ENCODE measurements at regions not wholly inside any gene's neighbourhood (a gene's known extent, or its start where the extent isn't known, plus 50 kb on each side); places are given as distances from the start of the nearest gene placed in this dataset.

DNA sequence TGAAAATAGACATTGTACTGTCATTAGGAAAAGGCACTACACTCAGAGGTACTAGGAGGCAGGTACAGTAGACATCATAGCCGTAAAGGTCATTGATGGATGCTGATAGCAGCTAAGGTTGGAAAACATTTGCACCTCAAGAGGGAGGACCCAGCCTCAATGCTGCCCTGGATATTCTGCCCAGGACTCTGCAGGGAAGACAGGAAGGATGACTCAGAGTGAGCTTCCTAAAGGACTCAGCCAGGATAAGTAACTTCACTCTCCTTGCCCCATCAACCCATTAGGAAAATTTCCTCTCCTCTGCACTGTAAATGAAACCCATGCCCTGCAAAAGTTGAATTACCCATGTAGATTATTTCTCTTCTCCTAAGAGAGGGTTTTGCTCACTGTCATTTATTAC lies 617.9 kb upstream of the MKI67 start:
- no peak overlapping the region for H3K4me3 ChIP-seq (ENCODE audit: low read depth, low read length)
- no peak for TF ChIP-seq CTCF (IDR thresholded peaks at IDR 0.05; ENCODE audit: low read depth, low read length)
- no peaks in the 10 kb centered on the region for H3K27me3 ChIP-seq (ENCODE audit: control insufficient read depth, insufficient read depth, low read length)
- POLR2A ChIA-PET = no interaction called here
- H3K9me3 ChIP-seq (ENCODE audit: control insufficient read depth, insufficient read depth, low read length) = peaks cover 59% of the 10 kb centered on the region
- CTCF ChIA-PET = no interaction called here
- DNase-seq (ENCODE audit: low read depth, low spot score) = no peak
- H3K27ac ChIP-seq (ENCODE audit: low read depth, low read length) = no peak overlapping the region

DNA sequence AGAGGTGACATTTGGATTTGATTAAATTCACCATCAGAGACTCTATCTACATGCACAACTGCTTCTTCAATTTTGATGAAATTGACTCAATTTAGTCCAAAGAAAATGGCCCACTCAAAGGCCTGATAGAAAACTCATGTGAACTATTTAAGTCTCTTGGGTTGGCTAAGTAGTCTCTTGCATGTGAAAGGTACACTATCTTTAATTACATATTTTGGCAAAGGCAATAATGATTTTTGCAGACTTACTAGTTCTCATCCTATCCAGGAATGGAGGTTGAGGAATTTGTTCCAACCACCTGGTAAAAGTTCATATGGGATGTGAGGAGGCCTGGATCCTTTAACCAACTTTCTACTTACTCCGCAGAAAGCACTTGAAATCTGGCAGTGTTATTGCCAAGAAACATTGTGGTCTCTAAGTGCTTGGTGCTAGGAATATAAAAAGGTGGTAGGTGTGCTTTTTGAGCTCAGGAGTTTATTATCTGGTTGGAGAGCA lies 618.6 kb upstream of the MKI67 start:
- Histone ChIP-seq H3K4me3 (ENCODE audit: low read depth, low read length) (no peak overlapping the region), H3K9me3 (ENCODE audit: control insufficient read depth, insufficient read depth, low read length) (peaks cover 60% of the 10 kb centered on the region), H3K27ac (ENCODE audit: low read depth, low read length) (no peak overlapping the region), H3K27me3 (ENCODE audit: control insufficient read depth, insufficient read depth, low read length) (no peaks in the 10 kb centered on the region)
- TF ChIP-seq CTCF (IDR thresholded peaks at IDR 0.05; ENCODE audit: low read depth, low read length) = no peak
- no peak for DNase-seq (ENCODE audit: low read depth, low spot score)
- ChIA-PET POLR2A (no interaction called here), CTCF (no interaction called here)

DNA sequence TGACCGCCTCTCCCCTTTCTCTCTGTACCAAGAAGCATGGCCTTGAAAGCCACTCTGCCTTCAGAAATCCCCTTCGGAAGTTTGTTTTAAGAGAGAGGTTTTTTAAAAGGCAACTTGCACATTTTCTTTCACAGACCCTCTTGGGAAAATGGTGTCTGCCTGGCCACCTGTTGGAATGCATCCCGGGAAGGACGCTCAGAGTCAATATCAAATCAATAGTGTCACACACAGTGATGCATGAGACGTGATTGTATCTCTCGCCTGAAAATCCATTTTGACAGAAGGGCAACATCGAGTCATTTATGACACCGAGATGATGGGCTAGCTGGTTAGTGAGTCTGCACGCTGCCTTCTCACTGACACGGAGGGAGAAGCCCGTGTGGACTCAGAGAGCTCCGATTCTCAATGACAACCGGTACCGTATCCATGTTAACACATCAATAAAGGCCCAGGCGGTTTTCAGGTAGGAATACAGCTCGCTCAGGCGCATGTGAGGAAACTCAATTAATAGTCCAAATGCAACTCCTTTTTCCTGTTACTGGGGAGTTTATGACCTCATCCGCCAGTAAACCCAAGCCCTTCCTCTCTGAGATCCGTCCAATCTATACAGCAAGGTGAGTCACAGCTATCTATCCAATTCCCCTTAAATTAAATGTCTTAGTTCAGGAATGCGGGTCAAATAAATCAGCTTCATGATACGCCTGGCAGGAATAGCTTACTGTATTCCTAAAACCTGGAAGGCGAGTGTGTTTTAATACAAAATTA lies 621.5 kb upstream of the MKI67 start:
- Histone ChIP-seq H3K27ac (ENCODE audit: low read depth, low read length) (no peak overlapping the region), H3K9me3 (ENCODE audit: control insufficient read depth, insufficient read depth, low read length) (peaks cover 56% of the 10 kb centered on the region), H3K4me3 (ENCODE audit: low read depth, low read length) (no peak overlapping the region), H3K27me3 (ENCODE audit: control insufficient read depth, insufficient read depth, low read length) (no peaks in the 10 kb centered on the region)
- ChIA-PET POLR2A (no interaction called here), CTCF (no interaction called here)
- no peak for DNase-seq (ENCODE audit: low read depth, low spot score)
- TF ChIP-seq CTCF (IDR thresholded peaks at IDR 0.05; ENCODE audit: low read depth, low read length) = no peak

- TF ChIP-seq CTCF (IDR thresholded peaks at IDR 0.05; ENCODE audit: low read depth, low read length) = no peak
- no peak overlapping the region for H3K4me3 ChIP-seq (ENCODE audit: low read depth, low read length)
- ChIA-PET POLR2A (no interaction called here), CTCF (no interaction called here)
- no peak overlapping the region for H3K27ac ChIP-seq (ENCODE audit: low read depth, low read length)
- H3K9me3 ChIP-seq (ENCODE audit: control insufficient read depth, insufficient read depth, low read length) = peaks cover 48% of the 10 kb centered on the region
- DNase-seq (ENCODE audit: low read depth, low spot score) = no peak
- no peaks in the 10 kb centered on the region for H3K27me3 ChIP-seq (ENCODE audit: control insufficient read depth, insufficient read depth, low read length)
These were observed 625.1 kb upstream of the MKI67 start for GRCh38 chr10:128751284-128751683.

DNA sequence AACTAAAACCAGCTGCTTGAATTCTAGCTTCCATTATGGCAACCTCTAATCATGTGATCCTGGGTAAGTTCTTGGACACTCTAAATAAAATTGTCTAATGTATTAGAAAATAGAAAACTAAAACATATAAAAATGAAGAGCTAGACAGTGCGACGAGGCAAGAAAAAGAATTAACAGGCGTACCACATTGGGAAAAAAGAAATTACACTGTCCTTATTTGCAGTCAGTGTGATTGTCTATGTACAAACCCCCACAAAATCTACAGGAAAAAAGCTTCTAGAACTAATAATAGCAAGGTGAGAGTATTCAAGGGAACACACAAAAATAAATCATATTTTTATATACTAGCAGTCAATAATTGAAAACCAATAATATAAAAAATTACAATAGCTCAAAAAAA lies 625.6 kb upstream of the MKI67 start:
- H3K27ac ChIP-seq (ENCODE audit: low read depth, low read length) = no peak overlapping the region
- H3K27me3 ChIP-seq (ENCODE audit: control insufficient read depth, insufficient read depth, low read length) = no peaks in the 10 kb centered on the region
- no peak for DNase-seq (ENCODE audit: low read depth, low spot score)
- POLR2A ChIA-PET = no interaction called here
- H3K4me3 ChIP-seq (ENCODE audit: low read depth, low read length) = no peak overlapping the region
- CTCF ChIA-PET = no interaction called here
- H3K9me3 ChIP-seq (ENCODE audit: control insufficient read depth, insufficient read depth, low read length) = peaks cover 51% of the 10 kb centered on the region
- no peak for TF ChIP-seq CTCF (IDR thresholded peaks at IDR 0.05; ENCODE audit: low read depth, low read length)
